ENCODE measurements at regions not wholly inside any gene's neighbourhood (a gene's known extent, or its start where the extent isn't known, plus 50 kb on each side); places are given as distances from the start of the nearest gene placed in this dataset.
"Not testable (repeated sequence)": the region's sequence is repeated elsewhere in the genome, so short reads cannot be mapped to it uniquely, and the experiment has no call there.

DNA sequence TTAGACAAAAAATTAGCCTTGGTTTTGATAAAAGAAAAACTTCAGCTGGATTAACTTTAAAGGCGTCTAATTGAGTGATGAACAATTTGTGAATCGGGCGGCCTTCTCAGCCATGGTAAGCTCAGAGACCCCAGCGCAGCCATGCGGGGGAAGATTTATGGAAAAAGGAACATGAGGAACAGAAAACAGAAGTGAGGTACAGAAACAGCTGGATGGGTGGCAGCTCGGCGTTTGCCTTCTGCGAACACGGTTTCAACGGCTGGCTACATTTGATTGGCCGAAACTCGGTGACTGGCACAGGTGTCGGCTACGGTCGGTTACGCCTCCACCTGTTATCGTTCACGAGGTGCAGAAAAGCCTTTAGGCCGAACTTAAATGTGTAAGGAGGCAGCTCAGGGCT is 401.4 kb upstream of the FAT1 start:
- no peak for DNase-seq (ENCODE audit: low spot score)

DNA sequence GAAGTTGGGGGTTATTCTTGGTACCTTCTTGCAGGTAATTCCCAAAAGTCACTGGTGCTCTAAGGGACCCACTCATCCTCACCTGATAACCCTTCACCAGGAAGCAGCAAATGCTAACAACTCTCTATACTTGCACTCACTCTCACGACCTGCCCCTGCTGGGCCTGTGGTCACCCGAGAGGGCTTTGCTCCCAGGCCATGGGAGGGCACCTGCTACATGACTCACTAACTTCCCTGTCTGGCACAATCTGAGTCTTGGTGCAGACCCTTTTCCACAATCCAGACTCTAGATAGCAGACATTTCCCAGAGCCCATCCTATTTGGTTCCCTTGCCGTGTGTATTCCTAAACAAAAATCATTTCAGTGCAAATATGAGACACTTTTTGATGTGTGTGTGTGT is 403.8 kb upstream of the FAT1 start:
- DNase-seq (ENCODE audit: low spot score), result no peak

DNA sequence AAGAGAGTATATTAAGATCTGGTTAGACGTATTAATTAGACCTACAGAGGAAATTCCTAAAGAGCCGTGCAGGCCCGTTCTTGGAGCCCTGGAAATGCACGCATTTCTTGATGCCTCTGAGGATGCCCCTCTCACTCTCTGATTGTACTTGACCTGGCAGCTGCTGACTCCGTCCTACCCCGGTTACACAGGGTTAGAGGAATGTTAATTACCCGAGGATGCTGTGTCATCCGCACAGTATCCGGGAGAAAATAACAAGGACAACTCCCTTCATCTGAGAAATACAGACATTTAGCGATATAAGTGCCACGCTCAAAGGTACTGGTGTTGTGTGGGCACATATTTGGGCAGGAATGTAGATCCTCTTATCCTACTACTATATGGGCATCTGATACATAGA is 404.6 kb upstream of the FAT1 start:
- peak; percentile 40 for DNase-seq (ENCODE audit: low spot score)

DNA sequence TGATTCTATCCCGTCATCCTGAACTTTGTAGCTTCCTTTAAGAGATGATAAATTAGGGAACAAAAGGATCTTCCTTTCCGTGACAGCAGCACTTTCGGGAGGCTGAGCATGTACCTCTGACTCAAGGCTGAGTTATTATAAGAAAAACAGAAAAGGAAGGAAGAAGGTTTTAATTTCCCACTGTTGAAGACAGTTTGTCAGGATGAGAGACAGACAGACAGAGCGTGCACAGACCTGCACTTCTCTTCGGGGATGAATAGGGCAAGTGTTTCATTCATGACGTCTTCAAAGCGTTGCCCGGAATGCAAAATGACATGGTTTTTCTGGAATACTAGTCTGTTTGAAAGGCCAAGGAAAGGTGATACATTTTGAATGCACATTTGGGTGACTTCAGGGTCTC is 405.3 kb upstream of the FAT1 start:
- no peak for DNase-seq (ENCODE audit: low spot score)

DNA sequence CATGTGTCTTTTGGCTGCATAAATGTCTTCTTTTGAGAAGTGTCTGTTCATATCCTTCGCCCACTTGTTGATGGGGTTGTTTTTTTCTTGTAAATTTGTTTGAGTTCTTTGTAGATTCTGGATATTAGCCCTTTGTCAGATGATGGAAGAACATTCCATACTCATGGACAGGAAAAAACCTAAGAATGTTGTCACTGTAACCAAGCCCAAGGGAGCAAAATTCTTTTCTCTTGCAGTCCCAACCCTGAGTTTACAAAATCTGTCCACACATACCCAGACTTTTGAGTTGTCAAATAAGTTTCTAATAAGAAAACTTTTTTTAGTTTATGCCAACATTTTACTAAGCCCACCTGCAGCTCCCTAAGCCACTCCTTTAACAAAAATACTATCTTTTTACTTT is 408.2 kb upstream of the FAT1 start:
- not testable (repeated sequence) for DNase-seq (ENCODE audit: low spot score)

DNA sequence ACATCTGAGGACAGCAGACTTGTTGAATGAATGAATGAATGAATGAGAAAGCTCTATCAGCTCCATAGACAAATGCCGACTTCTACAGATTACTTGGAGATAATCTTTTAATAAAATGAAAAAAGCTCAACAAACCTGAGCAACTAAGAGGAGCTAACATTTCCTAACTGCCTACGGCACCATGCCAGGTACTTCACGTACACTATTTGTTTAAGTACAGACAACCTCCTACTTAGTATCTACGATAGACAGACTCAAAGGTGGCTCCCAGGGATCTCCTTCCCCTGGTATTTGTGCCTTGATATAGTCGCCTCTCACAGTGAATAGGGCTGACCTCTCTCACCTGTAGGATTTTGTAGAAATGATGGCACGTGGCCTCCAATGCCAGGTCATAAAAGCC is 412.2 kb upstream of the FAT1 start:
- no peak for DNase-seq (ENCODE audit: low spot score)

DNA sequence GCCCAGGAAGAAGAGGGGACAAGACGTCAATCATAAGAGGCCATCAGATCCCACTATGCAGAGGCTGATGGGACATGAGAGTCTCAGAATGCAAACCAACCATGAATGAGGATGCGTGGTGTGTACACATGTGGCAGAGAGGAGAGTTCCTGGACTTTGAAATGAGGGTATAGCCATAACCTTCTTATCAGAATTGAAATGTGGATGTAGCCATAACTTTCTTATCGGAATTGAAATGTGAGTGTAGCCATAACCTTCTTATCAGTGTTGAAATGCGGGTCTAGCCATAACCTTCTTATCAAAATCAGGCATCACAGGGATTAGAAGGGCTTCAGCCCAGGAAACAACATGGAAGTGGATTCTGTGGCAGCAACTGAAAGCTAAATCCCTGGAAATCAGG is 415.5 kb upstream of the FAT1 start:
- no peak for DNase-seq (ENCODE audit: low spot score)

DNA sequence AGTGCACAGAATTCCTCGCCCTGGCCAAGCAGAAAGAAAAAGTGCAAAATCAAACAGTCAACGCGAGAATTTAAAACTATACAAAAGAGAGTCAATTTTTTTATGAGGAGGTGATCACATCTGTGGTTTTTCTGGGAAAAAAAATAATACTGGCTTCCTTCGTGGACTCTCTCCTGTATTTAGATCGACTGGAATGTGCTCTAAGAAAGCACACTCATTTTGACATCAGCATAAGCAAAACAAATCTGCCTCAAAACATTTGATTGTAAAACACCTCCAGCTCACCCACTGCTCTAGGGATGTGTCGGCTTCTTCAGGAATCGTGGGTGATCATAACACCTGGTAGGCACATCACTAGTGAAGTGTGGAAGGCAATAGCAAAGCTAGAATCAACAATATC is 417.4 kb upstream of the FAT1 start:
- DNase-seq (ENCODE audit: low spot score), result no peak

DNA sequence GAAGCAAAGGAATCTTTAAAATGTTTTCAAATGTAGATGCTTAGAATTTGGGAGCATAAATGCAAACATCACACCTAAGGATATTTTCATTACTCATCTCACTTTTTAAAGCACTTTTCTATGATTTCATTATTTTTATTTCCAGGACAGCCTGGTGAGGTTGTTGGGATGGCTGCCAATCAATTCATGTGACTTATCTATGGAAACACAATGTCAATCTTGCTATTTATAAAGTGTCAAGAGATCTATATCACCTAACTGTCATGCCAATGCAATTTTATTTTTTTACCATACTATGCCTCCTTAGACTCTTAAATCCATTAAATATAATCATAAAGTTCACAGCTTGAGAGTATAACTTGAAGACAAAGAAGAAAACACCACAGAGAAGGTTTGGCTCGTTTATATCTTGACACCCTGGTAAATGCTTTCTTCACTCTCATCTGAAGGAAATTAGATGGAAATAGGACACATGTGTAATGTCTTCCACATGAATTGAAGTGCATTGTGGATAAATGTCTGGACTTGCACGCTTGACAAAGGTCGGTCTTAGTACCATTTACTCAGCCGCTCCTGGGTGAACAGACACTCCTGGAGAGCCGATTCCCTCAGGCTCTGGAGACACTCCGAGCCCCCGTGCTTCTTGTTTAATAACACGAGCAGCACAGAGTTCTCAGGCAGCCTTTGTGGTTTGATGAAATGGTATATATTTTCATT is 425.7 kb upstream of the FAT1 start:
- DNase-seq (ENCODE audit: low spot score), result no peak

DNA sequence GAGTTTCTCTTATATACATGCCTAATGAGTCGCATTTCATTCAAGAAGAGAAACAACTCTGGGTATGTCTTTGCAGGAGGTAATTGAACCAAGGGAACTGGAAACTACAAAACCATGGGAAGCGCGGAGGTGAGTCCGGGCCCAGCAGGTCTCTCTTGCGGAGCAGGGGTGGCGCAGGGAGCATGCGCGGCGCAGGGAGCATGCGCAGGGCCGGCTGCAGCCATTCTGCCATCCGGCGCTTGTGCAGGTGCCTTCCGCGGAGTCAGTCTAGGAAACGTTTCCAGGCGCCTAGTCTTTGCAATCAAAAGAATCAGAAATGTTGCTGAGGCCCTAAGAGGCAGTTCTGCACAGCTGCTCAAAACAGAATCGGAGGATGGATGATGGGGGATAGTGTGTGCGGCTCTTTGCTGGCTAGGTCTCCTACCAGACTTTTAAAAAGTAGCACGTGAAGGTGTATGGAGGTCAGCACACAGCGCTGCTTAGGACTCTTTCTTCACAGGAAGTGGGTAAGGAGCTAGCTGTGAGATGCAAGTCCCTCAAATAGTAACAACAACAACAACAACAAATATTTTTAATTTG is 433.8 kb upstream of the FAT1 start:
- no peak for DNase-seq (ENCODE audit: low spot score)

DNA sequence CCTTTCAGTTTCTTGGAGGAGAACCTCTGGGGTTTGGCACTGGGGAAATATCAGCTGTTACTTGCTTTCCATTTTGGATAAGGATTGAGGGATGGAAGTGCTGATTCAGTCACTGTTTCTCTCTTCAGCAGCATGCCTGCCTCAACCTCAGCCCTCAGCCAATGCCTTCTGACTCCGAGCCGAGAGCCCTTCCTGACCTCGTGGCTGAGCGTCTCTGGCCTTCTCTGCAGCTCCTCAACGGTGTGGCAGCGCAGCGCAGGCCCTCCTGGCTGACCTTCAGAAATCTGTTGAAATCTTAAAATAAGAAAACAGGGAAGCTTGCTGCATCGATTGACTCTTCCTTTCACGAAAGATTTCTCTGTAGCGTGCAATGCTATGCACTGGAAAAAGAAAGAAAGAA is 434.3 kb upstream of the FAT1 start:
- DNase-seq (ENCODE audit: low spot score), result no peak

DNA sequence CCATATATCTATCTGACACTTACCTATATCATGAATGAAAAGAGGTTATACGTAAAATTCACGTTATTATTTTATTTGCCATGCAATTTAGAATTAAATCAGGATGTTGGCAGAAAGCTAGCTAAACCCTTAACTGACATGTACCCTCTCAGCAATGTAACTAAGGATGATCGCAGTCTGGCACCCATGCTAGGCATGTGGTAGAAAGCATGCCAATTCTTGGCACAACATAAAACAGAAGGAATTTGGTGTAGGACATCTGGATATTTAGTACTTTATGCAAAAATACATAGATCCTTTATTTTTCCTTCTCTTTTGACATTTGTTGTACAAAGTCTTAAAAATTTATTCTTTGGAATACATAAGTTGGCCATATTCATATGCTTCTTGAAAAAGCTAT is 436.8 kb upstream of the FAT1 start:
- no peak for DNase-seq (ENCODE audit: low spot score)

DNA sequence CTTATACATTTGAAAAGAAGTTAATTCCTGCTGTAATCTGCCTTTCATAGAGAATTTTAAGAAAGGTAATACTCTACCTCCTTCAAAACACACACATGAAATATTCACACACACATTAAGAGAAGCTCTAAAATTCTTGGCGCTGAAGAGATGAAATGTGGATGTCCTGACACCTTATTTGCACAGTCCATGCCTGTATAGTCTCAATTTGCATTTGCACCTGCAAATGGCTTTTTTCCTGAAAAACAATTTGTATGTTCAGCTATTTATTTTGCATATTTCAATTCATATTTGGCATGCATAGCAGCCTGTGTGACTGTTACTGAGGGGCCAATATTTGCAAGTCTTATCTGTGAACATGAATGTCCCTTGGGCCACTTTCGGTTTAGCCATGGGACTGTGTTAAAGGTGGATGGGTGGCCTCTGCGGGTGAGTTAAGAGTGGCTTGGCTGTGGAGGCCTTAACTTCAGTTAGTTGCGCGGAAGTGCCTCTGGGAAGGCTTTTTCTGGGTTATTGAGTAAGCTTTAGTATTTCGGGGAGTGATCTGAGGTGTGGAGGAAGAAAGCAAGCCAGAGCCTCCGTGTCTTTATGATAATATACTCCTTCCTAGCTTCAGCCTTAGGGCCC is 443.3 kb upstream of the FAT1 start:
- no peak for DNase-seq (ENCODE audit: low spot score)

DNA sequence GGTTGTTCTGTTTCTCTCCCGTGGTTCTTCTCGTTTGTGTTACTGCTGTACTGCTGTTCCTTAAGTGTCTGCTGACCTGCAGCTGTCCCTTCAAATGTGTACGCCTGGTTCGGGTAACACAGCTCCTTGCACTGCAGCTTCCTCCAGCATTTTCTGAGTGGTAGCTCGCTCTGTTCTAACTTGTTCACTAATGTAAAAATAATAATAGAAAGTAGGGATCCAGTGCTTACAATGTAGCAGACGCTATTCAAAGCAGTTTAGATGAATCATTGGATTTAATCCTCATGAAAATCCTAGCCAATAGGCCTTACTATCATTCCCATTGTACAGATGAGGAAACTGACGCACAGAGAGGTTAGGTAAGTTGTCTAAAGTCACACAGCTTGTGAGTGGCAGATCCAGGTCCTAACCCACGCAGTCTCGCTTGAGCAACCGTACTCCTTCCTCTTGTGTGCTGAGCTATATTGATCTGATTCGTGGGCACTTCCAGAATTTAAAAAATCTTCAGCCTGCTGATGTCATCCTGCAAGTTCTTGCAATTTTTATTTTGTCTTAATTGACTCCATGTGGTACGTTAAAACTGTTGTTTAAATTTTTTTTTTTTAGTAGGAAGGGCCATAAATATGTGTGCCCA is 448.2 kb upstream of the FAT1 start:
- DNase-seq (ENCODE audit: low spot score), result peak; percentile 63

DNA sequence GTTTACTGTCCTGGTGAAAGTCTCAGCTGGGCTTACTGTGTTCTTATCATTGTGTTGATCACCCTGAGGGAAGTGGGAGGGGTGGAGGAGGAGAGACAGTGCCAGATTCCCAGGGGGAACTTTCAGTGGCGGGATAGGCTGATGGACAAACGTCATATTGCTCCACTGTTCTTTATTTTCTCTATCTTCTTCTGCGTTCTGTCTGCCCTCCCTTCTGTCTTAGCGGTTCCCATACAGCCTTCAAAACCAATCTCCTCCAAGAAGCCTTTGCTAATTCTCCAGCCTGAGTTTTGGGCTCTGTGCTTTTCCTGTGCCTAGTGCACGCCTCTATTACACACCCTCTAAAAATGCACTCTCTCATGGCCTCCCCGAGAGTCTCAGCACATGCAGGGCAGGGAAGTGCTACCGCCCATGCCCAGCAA is 448.7 kb upstream of the FAT1 start:
- DNase-seq (ENCODE audit: low spot score), result peak; percentile 81

DNA sequence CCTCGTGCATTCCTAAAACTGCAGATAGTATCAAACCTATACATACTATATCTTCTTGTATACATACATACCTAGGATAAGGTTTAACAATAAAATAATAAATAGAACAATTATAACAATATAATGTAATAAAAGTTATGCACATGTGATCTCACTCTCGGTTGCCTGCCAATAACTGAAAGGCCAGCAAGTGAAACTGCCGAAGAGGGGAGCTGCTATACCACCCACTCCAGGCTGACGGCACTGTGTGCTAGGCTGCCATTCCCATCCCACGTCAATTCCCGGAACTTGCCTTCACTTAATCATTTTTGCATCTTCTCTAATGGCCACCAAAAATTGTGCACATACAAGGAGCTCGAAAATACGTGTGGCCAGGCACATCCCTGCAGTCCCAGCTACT is 451.1 kb upstream of the FAT1 start:
- no peak for DNase-seq (ENCODE audit: low spot score)

DNA sequence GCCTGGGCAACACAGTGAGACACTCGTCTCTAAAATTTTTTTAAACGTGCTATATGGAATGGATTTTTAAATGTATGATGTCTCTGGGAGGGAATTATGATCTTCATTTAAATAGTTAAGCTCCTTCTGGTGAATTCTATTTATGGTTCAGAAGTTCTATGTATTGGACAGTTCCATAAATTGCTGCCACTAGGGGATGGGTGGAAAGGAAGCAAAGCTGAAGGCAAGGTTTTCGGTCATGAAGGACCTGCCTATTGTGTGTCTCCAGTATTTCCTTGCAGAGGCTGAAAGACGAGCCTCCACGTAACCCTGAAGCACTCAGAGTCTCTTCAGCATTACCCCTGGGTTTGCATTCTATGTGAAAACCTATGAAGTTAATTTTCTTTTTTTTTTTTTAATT is 451.5 kb upstream of the FAT1 start:
- no peak for DNase-seq (ENCODE audit: low spot score)

DNA sequence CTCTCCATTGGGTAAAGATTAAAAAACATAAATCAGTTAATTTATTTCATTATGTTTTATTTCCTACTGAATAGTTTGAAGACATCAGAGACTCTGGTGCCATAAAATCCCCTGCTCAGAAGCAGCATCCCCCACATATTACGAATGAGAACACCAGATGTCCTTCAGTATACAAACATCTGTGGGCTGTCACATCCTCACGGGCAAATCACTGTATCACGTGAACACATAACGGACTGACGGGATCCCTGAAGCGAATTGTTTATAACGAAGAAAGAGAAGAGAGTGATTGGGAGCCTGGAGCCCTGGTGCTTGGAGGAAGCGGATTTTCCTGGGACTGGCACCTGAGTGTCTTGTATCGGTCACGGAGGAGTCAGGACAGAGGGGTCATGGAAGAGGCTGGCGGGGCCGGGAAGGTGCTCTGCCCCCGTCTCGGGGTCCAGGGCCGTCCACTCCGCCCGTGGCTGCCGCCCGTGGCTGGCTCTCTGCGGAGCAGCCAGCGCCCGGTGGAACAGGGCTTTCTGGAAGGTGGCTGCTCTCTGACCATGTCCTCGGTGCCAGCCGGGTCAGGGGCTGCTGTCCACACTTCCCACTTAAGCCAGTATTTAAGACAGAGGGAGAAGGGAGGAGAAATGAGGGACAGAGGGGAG is 452.7 kb upstream of the FAT1 start:
- no peak for DNase-seq (ENCODE audit: low spot score)

DNA sequence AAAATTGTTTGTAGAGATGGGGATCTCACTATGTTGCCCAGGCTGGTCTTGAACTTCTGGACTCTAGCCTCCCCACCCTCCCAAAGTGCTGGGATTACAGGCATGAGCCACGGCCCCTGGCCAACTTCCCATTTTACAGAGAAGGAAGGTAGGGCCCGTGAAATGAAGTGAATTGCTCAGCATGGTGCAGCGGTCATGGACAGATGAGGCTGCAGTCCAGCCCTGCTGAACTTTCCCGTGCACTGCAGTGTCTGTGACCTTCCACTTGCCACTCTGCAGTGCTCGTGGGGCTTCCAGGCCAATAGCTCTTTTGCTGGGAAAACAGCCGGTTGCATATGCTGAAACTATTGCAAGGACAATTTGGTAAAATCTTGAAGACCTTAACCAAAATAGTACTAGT is 454.4 kb upstream of the FAT1 start:
- DNase-seq (ENCODE audit: low spot score), result no peak

DNA sequence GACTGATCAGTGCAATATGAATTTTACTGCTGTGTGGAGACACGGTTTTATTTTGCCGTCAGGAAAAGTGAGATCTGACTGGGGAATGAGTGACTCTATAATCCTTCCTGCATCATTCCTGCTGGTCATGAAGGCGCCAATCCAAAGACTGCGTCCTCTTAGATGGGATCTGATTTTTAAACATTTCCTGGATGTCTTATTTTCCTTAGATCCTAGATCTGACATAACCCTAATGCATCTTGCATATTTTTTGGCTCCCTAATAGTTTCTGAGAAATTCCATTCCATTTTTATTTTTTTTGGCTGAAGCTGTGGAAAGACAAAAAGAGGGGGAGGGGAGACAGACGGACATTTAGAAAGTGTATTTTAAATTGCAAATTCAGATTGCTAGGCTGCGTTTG is 454.9 kb upstream of the FAT1 start:
- no peak for DNase-seq (ENCODE audit: low spot score)

DNA sequence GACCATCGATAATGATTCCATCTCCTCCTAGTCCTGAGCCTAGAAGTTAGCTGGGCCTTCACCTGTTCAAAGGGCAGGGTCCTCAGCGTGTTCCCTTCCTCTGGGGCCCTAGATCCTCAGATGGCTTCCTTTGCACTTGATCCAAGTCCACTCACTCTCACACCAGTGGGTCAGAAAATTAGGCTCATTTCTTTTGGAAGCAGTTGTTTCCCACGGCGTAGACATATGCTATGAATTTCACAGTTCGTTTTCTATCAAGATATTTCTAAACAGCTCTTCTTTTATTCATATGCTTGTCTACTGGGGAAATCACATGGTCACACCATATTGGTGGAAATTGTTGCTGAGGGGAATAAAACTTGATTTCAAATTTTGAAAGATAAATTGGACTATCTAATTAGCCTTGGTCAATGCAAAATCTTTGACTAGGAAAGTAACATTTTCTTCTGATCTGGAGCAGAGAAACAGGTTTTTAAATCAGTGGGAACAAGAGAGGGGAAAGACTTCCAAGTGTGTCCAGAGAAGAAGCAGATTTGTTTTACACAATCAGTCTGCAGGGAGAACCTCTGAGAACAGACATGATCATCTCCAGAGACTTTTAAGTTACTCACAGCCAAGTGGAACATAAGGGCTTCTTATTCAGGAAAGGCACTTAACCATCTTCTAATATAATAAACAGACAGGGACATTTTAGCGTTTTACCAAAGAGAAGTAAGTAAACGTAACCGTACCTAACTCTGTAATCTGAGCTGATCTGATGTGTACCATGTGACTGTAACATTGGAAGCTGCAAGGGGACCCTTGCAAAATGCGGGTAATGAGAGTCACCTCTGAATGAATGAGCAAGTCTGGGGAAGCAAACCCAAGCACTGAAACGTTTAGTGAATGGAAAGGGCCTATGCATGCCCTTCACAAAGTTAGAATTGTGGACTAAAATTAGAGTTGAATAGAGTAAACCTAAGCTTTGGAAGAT is 455.7 kb upstream of the FAT1 start:
- no peak for DNase-seq (ENCODE audit: low spot score)

DNA sequence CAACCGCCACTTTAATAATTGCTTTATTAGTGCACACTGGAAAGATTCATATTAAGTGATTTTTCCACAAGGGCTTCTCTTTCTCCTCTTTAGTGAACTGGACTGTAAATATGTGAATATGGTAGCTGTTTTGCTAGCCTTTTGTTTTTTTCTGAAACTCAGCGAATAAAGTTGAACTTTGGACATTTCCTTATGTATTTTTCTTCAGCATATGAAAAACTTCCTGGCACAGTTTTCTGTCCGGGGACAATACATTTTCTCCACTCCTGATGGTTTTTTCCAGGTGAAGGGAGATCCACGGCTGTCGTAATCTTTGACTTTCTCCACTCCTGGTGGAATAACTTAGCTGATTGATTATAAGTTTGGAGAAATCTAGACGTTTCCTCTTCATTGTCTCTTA is 457.4 kb upstream of the FAT1 start:
- no peak for DNase-seq (ENCODE audit: low spot score)

All from AG08395 (cell line).